HUES48 (cell line): ENCODE measurements at regions not wholly inside any gene's neighbourhood (a gene's known extent, or its start where the extent isn't known, plus 50 kb on each side); places are given as distances from the start of the nearest gene placed in this dataset.

Source experiments
- H3K27ac ChIP-seq: one replicate; pipeline ENCODE4 v1.7.0; 2013; ENCODE audit warnings: low read depth, low read length, inconsistent platforms
- H3K27me3 ChIP-seq: 2 replicates; pipeline ENCODE4 v1.6.1; 2013; ENCODE audit warnings: mild to moderate bottlenecking, low read length; ENCODE audit not compliant: control insufficient read depth, insufficient read depth
- H3K36me3 ChIP-seq: 2 replicates; pipeline ENCODE4 v1.6.1; 2013; ENCODE audit warnings: low read length; ENCODE audit not compliant: control insufficient read depth, insufficient read depth
- H3K4me1 ChIP-seq: 2 replicates; pipeline ENCODE4 v1.6.1; 2013; ENCODE audit warnings: mild to moderate bottlenecking, low read length; ENCODE audit not compliant: control insufficient read depth, insufficient read depth
- H3K4me3 ChIP-seq: 2 replicates; pipeline ENCODE4 v1.5.1; 2013; ENCODE audit warnings: mild to moderate bottlenecking, low read depth, low read length
- H3K9ac ChIP-seq: 2 replicates; pipeline ENCODE4 v1.6.1; 2013; ENCODE audit warnings: mild to moderate bottlenecking, low read depth, low read length, moderate library complexity
- H3K9me3 ChIP-seq: 2 replicates; pipeline ENCODE4 v1.6.1; 2013; ENCODE audit warnings: low read length; ENCODE audit not compliant: control insufficient read depth, insufficient read depth

DNA sequence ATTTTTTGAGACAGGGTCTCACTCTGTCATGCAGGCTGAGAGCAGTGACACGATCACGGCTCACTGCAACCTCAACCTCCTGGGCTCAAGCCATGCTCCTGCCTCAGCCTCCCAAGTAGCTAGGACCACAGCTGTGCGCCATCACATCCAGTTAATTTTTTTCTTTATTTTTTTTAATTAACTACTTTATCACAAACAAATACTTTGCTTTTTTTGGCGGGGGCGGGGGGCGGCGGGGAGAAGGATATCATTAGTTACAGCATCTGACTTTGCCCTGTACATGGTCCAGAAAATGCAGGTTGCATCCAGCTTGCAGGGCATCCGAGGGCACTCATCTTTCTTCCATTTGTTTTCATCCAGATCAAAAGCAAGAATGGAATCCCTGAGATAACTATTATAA, 201.8 kb upstream of the IER5L start:
- H3K4me3 ChIP-seq, result no peak overlapping the region
- H3K4me1 ChIP-seq, result peaks cover 7% of the 10 kb centered on the region
- peaks cover 16% of the 10 kb centered on the region for H3K27me3 ChIP-seq
- H3K9ac ChIP-seq, result no peak overlapping the region
- no peaks in the 10 kb centered on the region for H3K9me3 ChIP-seq
- H3K27ac ChIP-seq, result no peak overlapping the region
- no peaks in the 10 kb centered on the region for H3K36me3 ChIP-seq

GRCh38 chr9:129379181-129379836, 201.2 kb upstream of the IER5L start:
- H3K27ac ChIP-seq, result no peak overlapping the region
- H3K9me3 ChIP-seq, result no peaks in the 10 kb centered on the region
- no peak overlapping the region for H3K9ac ChIP-seq
- H3K4me3 ChIP-seq, result no peak overlapping the region
- peaks cover 12% of the 10 kb centered on the region for H3K27me3 ChIP-seq
- H3K36me3 ChIP-seq, result no peaks in the 10 kb centered on the region
- peaks cover 7% of the 10 kb centered on the region for H3K4me1 ChIP-seq

DNA sequence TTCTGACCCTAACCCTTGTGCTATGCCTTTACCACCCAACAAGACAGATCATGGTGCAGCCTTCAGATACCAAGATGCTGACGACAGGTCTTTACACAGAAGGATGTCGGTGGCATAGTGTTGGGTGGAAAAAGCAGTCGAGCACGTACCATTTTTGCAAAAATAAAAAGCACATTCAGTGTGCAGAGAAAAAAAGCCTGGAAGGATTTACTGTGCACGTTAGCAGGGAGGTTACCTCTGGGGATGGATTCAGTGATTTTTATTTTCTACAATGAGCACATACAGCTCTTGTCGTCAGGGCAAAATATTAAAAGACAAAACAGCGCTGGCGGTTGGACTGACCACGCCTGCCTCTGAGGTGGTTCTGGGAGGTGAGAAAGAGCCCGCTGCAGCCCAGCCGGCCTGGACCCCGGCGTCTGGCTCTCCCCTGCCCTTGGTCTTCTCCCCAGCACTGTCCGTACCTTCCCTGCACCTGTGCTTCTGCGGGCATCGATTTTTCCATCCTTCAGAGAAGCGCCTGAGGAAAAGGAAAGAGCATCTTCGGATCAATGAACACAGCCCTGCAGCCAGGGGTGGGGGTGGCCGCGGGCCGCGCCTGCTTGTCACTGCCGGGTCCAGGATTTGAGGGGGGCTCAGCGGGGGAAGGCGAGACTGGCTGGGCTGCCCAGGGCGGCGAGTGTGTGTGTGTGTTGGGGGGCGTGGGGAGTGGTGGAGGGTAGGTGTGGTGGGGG, 200.0 kb upstream of the IER5L start:
- Histone ChIP-seq H3K27ac (no peak overlapping the region), H3K27me3 (peaks cover 4% of the 10 kb centered on the region), H3K9me3 (no peaks in the 10 kb centered on the region), H3K9ac (no peak overlapping the region), H3K36me3 (no peaks in the 10 kb centered on the region), H3K4me3 (no peak overlapping the region), H3K4me1 (peaks cover 7% of the 10 kb centered on the region)

DNA sequence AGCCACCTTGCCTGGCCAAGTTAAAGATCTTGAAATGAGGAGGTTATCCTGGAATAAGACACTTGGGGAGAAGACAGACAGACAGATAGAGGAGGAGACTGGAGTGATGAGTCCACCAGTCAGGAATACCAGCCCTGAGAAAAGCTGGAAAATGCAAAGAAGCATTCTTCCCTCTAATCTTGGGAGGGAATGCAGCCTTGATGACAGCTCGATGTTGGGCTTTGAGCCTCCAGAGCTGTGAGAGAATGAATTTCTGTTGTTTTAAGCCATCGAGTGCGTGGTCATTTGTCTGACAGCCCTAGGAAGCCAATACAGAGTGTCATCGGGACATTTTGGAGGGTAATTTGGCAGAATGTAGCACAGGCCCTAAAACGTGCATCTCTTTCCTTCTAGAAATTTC, 199.1 kb upstream of the IER5L start:
- Histone ChIP-seq H3K9me3 (no peaks in the 10 kb centered on the region), H3K27me3 (no peaks in the 10 kb centered on the region), H3K9ac (no peak overlapping the region), H3K27ac (no peak overlapping the region), H3K36me3 (no peaks in the 10 kb centered on the region), H3K4me1 (no peaks in the 10 kb centered on the region; the same call in 1 of the 2 replicates), H3K4me3 (no peak overlapping the region)

- H3K4me3 ChIP-seq, result no peak overlapping the region
- no peaks in the 10 kb centered on the region for H3K27me3 ChIP-seq
- H3K36me3 ChIP-seq, result no peaks in the 10 kb centered on the region
- H3K9me3 ChIP-seq, result 0 out of 2 replicates have a peak, but pooled peaks cover under 1% of the 10 kb centered on the region
- H3K4me1 ChIP-seq, result no peaks in the 10 kb centered on the region
- no peak overlapping the region for H3K9ac ChIP-seq
- H3K27ac ChIP-seq, result no peak overlapping the region
Measured at GRCh38 chr9:129375845-129376244, 197.8 kb upstream of the IER5L start.

GRCh38 chr9:129374651-129375050, 196.6 kb upstream of the IER5L start:
- Histone ChIP-seq H3K4me1 (no peaks in the 10 kb centered on the region), H3K27ac (no peak overlapping the region), H3K9ac (no peak overlapping the region), H3K4me3 (no peak overlapping the region), H3K36me3 (no peaks in the 10 kb centered on the region), H3K9me3 (0 out of 2 replicates have a peak, but pooled peaks cover 3% of the 10 kb centered on the region), H3K27me3 (no peaks in the 10 kb centered on the region)

GRCh38 chr9:129374231-129374630, 196.2 kb upstream of the IER5L start:
- peaks cover 5% of the 10 kb centered on the region; the same call in 1 of the 2 replicates for H3K9me3 ChIP-seq
- H3K27me3 ChIP-seq, result no peaks in the 10 kb centered on the region
- H3K27ac ChIP-seq, result no peak overlapping the region
- H3K9ac ChIP-seq, result no peak overlapping the region
- no peaks in the 10 kb centered on the region for H3K4me1 ChIP-seq
- H3K36me3 ChIP-seq, result no peaks in the 10 kb centered on the region
- no peak overlapping the region for H3K4me3 ChIP-seq

- no peaks in the 10 kb centered on the region for H3K36me3 ChIP-seq
- H3K9me3 ChIP-seq, result peaks cover 6% of the 10 kb centered on the region; the same call in 1 of the 2 replicates
- no peak overlapping the region for H3K27ac ChIP-seq
- no peak overlapping the region for H3K9ac ChIP-seq
- H3K4me3 ChIP-seq, result no peak overlapping the region
- no peaks in the 10 kb centered on the region for H3K4me1 ChIP-seq
- no peaks in the 10 kb centered on the region for H3K27me3 ChIP-seq
Measured at GRCh38 chr9:129373361-129373760, 195.3 kb upstream of the IER5L start.

GRCh38 chr9:129370770-129371169, 192.7 kb upstream of the IER5L start:
- Histone ChIP-seq H3K27me3 (no peaks in the 10 kb centered on the region), H3K9me3 (peaks cover 6% of the 10 kb centered on the region; the same call in 1 of the 2 replicates), H3K27ac (no peak overlapping the region), H3K9ac (no peak overlapping the region), H3K36me3 (no peaks in the 10 kb centered on the region), H3K4me3 (no peak overlapping the region), H3K4me1 (no peaks in the 10 kb centered on the region)

- H3K27ac ChIP-seq, result no peak overlapping the region
- no peaks in the 10 kb centered on the region for H3K27me3 ChIP-seq
- peaks cover 6% of the 10 kb centered on the region; the same call in 1 of the 2 replicates for H3K9me3 ChIP-seq
- no peaks in the 10 kb centered on the region for H3K36me3 ChIP-seq
- no peaks in the 10 kb centered on the region for H3K4me1 ChIP-seq
- no peak overlapping the region for H3K9ac ChIP-seq
- no peak overlapping the region for H3K4me3 ChIP-seq
Measured at GRCh38 chr9:129368444-129368978, 190.4 kb upstream of the IER5L start.

DNA sequence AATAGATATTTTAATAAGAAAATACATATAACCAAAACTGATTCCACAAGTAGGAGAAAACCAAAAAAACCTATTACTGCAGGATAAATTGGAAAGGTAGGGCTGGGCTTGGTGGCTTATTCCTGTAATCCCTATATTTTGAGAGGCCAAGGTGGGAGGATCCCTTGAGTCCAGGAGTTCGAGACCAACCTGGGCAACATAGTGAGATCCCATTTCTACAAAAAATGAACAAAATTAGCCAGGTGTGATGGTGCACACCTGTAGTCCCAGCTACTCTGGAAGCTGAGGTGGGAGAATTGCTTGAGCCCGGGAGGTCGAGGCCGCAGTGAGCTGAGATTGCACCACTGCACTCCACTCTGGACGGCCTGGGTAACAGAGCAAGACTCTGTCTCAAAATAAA, 189.2 kb upstream of the IER5L start:
- Histone ChIP-seq H3K9ac (no peak overlapping the region), H3K4me1 (no peaks in the 10 kb centered on the region), H3K27me3 (no peaks in the 10 kb centered on the region), H3K36me3 (no peaks in the 10 kb centered on the region), H3K9me3 (peaks cover 6% of the 10 kb centered on the region; the same call in 1 of the 2 replicates), H3K27ac (no peak overlapping the region), H3K4me3 (no peak overlapping the region)
